C4-2B (cell line): ENCODE measurements at regions not wholly inside any gene's neighbourhood (a gene's known extent, or its start where the extent isn't known, plus 50 kb on each side); places are given as distances from the start of the nearest gene placed in this dataset.

Source experiments
- CTCF ChIP-seq: fragments of 450-650 bp; conservative IDR thresholded peaks from 2 replicates; pipeline ENCODE4 v1.5.1; 2017; ENCODE audit warnings: mild to moderate bottlenecking
- ZFX ChIP-seq: fragments of 450-650 bp; IDR thresholded peaks from 2 replicates; pipeline ENCODE4 v1.6.1; 2017

- no peak for TF ChIP-seq CTCF
- TF ChIP-seq ZFX: no peak
Measured at GRCh38 chr18:41599466-41599865, 355.6 kb upstream of the PIK3C3 start.
